ENCODE measurements at regions not wholly inside any gene's neighbourhood (a gene's known extent, or its start where the extent isn't known, plus 50 kb on each side); places are given as distances from the start of the nearest gene placed in this dataset.
A peak's percentile ranks its signal among the peaks of the same experiment; 100 is the strongest.

DNA sequence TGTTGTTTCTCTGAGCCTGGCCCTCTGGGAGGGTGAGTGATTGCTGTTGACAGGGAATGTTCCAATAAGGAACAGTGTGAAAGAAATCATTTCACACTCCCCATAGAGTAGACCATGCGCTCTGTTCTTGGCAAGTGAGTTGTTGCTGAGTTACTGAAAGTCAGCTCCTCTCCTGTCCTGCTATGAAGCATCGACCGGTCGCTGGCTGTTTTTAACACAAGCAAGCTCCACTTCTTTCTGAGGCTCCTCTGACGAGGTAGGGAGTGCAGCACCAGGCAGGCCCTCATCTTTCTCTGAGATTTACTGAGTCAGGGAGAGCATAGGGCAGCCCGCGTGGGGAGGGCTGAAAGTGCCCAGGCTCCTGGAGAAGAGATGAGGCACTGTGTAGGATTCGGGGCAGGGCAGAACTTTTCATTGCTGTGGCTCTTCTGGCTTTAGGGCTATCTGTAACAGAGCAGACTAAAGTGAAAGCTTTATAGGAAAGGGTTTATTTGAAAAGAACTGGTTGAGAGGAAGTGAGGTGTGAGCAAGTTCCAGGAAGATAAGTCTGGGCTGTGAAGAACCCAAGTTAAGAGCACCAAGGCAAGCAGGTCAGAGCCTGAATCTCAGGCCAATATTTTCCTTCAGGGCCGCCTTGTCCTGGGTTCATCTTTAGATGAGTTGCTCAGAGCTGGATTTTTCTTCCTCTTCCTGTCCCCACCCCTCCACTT lies 332.2 kb downstream of the CCSER2 start:
- H3K9me3 ChIP-seq: no peaks in the 10 kb centered on the region
- H3K27me3 ChIP-seq: no peaks in the 10 kb centered on the region
- H3K4me3 ChIP-seq: no peak overlapping the region
- no peaks in the 10 kb centered on the region for H3K4me1 ChIP-seq
- H3K27ac ChIP-seq: no peak overlapping the region
- no peak for DNase-seq (ENCODE audit: low spot score)
- H3K36me3 ChIP-seq: no peaks in the 10 kb centered on the region
- TF ChIP-seq, protein P1, sequence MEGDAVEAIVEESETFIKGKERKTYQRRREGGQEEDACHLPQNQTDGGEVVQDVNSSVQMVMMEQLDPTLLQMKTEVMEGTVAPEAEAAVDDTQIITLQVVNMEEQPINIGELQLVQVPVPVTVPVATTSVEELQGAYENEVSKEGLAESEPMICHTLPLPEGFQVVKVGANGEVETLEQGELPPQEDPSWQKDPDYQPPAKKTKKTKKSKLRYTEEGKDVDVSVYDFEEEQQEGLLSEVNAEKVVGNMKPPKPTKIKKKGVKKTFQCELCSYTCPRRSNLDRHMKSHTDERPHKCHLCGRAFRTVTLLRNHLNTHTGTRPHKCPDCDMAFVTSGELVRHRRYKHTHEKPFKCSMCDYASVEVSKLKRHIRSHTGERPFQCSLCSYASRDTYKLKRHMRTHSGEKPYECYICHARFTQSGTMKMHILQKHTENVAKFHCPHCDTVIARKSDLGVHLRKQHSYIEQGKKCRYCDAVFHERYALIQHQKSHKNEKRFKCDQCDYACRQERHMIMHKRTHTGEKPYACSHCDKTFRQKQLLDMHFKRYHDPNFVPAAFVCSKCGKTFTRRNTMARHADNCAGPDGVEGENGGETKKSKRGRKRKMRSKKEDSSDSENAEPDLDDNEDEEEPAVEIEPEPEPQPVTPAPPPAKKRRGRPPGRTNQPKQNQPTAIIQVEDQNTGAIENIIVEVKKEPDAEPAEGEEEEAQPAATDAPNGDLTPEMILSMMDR (IDR thresholded peaks at IDR 0.05): no peak

DNA sequence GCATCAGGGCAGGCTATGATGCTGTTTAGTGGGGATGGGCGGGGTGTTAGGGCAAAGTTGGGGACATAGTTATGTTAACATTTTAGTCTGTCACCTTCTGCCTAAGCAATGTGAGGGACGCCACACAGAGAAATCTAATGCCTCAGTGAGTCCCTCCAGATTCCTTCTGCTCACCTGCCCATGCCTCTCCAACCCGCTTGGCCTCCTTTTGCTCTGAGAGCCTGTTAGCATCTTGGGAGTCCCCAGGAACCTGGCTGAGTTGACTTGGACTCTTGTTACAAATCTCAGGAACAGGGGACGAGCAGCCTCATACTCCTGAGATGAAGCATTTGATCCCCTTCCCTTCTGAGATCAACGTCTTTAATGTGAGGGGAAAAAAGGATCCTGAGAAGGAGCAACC lies 336.8 kb downstream of the CCSER2 start:
- DNase-seq (ENCODE audit: low spot score): no peak
- Histone ChIP-seq H3K27ac (no peak overlapping the region), H3K4me3 (no peak overlapping the region), H3K36me3 (no peaks in the 10 kb centered on the region), H3K9me3 (no peaks in the 10 kb centered on the region), H3K4me1 (no peaks in the 10 kb centered on the region), H3K27me3 (no peaks in the 10 kb centered on the region)
- TF ChIP-seq, protein P1 (IDR thresholded peaks at IDR 0.05): no peak

- TF ChIP-seq, protein P1 (IDR thresholded peaks at IDR 0.05): peak in 1 of 2 donors; percentile 36
- Histone ChIP-seq H3K9me3 (no peaks in the 10 kb centered on the region), H3K4me3 (no peak overlapping the region), H3K4me1 (no peaks in the 10 kb centered on the region), H3K36me3 (no peaks in the 10 kb centered on the region), H3K27me3 (no peaks in the 10 kb centered on the region), H3K27ac (no peak overlapping the region)
- DNase-seq (ENCODE audit: low spot score): no peak
Observed at GRCh38 chr10:84665883-84666463, 337.6 kb downstream of the CCSER2 start.

DNA sequence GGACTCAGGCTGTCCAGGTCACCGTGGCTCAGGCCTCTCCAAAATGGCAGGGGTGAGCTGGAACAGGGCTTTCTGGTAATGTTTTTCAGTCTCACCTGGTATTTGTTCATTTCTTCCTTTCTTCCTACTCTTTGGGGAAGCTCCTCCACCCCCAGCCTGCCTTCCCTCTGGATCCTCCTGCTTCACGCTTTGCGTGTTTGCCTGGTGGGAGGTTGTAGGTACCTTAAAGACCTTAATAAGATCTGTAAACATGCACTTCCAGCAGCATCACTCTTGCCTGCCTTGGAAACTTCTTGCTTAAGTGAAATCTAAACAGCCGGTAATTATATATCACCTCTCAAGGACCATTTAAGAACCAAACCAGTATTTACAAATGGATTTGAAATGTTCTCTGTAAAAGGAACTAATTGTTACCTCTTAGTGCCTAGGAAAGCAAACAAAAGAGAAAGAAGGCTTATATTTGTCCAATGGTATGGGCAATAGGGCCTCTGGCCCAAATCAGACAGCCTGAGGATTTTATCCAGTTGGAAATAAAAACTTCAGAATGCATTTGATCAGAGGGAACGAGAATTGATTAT lies 339.9 kb downstream of the CCSER2 start:
- Histone ChIP-seq H3K9me3 (no peaks in the 10 kb centered on the region), H3K4me3 (no peak overlapping the region), H3K4me1 (no peaks in the 10 kb centered on the region), H3K27ac (no peak overlapping the region), H3K27me3 (no peaks in the 10 kb centered on the region), H3K36me3 (no peaks in the 10 kb centered on the region)
- DNase-seq (ENCODE audit: low spot score): no peak
- TF ChIP-seq, protein P1 (IDR thresholded peaks at IDR 0.05): no peak

DNA sequence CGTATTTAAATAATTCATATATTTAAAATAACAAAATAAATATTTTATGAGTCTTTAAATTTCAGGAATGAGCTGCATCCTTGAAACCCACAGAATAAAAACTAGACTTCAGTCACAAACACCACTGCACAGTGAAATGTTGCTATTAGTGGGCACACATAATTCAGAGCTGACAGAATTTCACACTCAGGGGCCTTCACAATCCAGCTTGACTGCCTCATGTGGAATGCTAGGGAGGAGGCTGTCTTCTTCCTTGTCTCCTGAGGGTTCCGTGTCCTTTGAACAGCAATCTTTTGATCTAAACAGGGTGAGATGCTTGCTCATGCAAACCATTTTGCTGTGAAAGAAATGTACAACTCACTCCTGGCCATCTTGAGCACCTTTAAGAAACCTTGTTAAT lies 346.7 kb downstream of the CCSER2 start:
- TF ChIP-seq, protein P1 (IDR thresholded peaks at IDR 0.05): no peak
- no peaks in the 10 kb centered on the region for H3K27me3 ChIP-seq
- DNase-seq (ENCODE audit: low spot score): no peak

More for the DNA sequence above, 346.7 kb downstream of the CCSER2 start:
- no peak overlapping the region for H3K4me3 ChIP-seq
- H3K27ac ChIP-seq: no peak overlapping the region
- H3K36me3 ChIP-seq: no peaks in the 10 kb centered on the region
- H3K4me1 ChIP-seq: no peaks in the 10 kb centered on the region
- no peaks in the 10 kb centered on the region for H3K9me3 ChIP-seq

All from right atrium auricular region (tissue), 2 donors.